GM23248 (cell line): ENCODE measurements at regions not wholly inside any gene's neighbourhood (a gene's known extent, or its start where the extent isn't known, plus 50 kb on each side); places are given as distances from the start of the nearest gene placed in this dataset.

Experiments used
- DNase-seq: peaks from one replicate; pipeline ENCODE4 v3.0.0-alpha.2; 2015
- H2AFZ ChIP-seq: fragments of 200-600 bp; sonication (generic); 2 replicates; pipeline ENCODE4 v1.6.1; 2016; ENCODE audit warnings: antibody characterized with exemption
- H3F3A ChIP-seq: fragments of 200-600 bp; sonication (generic); 2 replicates; pipeline ENCODE4 v1.6.1; 2016; ENCODE audit warnings: mild to moderate bottlenecking, antibody characterized with exemption, mixed run types; ENCODE audit not compliant: insufficient read depth
- H3K27ac ChIP-seq: fragments of 200-600 bp; sonication (generic); 2 replicates; pipeline ENCODE4 v1.5.1; 2016; ENCODE audit warnings: mild to moderate bottlenecking
- H3K27me3 ChIP-seq: fragments of 200-600 bp; sonication (generic); replicated peaks from 2 replicates; pipeline ENCODE4 v1.6.1; 2016; ENCODE audit warnings: mild to moderate bottlenecking; ENCODE audit not compliant: insufficient read depth
- H3K36me3 ChIP-seq: fragments of 200-600 bp; sonication (generic); 2 replicates; pipeline ENCODE4 v1.6.1; 2016; ENCODE audit warnings: low read depth, mild to moderate bottlenecking
- H3K4me1 ChIP-seq: fragments of 200-600 bp; sonication (generic); 2 replicates; pipeline ENCODE4 v1.6.1; 2016; ENCODE audit warnings: mild to moderate bottlenecking; ENCODE audit not compliant: insufficient read depth
- H3K4me2 ChIP-seq: fragments of 200-600 bp; sonication (generic); one replicate; pipeline ENCODE4 v1.6.1; 2016; ENCODE audit warnings: mild to moderate bottlenecking; ENCODE audit not compliant: unreplicated experiment
- H3K4me3 ChIP-seq: fragments of 200-600 bp; sonication (generic); 2 replicates; pipeline ENCODE4 v1.5.1; 2016; ENCODE audit warnings: mild to moderate bottlenecking
- H3K79me2 ChIP-seq: fragments of 200-600 bp; sonication (generic); 2 replicates; pipeline ENCODE4 v1.6.1; 2016; ENCODE audit warnings: mild to moderate bottlenecking; ENCODE audit not compliant: insufficient read depth
- H3K9ac ChIP-seq: fragments of 200-600 bp; sonication (generic); 2 replicates; pipeline ENCODE4 v1.6.1; 2016; ENCODE audit warnings: mild to moderate bottlenecking
- H3K9me2 ChIP-seq: fragments of 200-600 bp; sonication (generic); 2 replicates; pipeline ENCODE4 v1.6.1; 2016; ENCODE audit warnings: mixed run types, mild to moderate bottlenecking, moderate library complexity; ENCODE audit not compliant: insufficient read depth
- H3K9me3 ChIP-seq: fragments of 200-600 bp; sonication (generic); one replicate; pipeline ENCODE4 v1.6.1; 2017; ENCODE audit warnings: low read depth
- H4K20me1 ChIP-seq: fragments of 200-600 bp; sonication (generic); 2 replicates; pipeline ENCODE4 v1.6.0; 2016; ENCODE audit not compliant: insufficient read depth
- EZH2 ChIP-seq: fragments of 200-600 bp; sonication (generic); IDR thresholded peaks from 2 replicates; pipeline ENCODE4 v1.6.1; 2018; ENCODE audit warnings: antibody characterized with exemption, mild to moderate bottlenecking; ENCODE audit not compliant: insufficient read depth, poor library complexity, severe bottlenecking
- EZH2phosphoT487 ChIP-seq: fragments of 200-600 bp; sonication (generic); IDR thresholded peaks from 2 replicates; pipeline ENCODE4 v1.6.1; 2018; ENCODE audit warnings: antibody characterized with exemption, moderate library complexity, mild to moderate bottlenecking, low read depth; ENCODE audit not compliant: insufficient read depth
- WGBS, 2 experiments: methylation state at CpG; one replicate each; pipeline ENCODE4 v1.1.6; 2015 to 2017; ENCODE audit warnings: low lambda C conversion rate in 2 of 2, low coverage in 1 of 2; ENCODE audit errors: missing lambda C conversion rate in 2 of 2; 5-methylcytosine and 5-hydroxymethylcytosine counted together
- in situ Hi-C: fragments of 300-500 bp; cut with MboI; formaldehyde crosslinking; loops from 2 replicates; pipeline ENCODE4 v1.15.0; 2020

DNA sequence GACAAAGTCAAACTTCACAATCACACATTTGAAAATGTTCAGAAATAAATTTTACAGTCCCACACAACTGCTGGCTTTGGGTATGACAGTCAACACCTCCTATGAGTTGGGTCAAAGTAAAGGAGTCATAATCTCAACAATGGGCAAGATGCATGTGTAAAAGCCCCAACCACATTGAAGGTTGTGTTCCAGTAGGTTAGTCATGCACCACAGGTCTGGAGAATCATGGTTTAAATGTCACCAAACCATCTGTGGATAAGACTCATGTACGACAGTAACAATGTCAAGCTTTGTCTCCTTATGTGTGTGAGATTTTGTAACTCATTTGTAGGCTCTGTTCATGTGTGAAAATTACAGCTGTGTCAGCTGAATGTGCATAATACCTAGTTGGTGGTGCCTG is 1065.7 kb upstream of the AMELY start:
- Histone ChIP-seq H3F3A (no peaks in the 10 kb centered on the region), H3K27ac (no peak overlapping the region), H3K9me2 (no peaks in the 10 kb centered on the region), H3K4me1 (no peaks in the 10 kb centered on the region), H2AFZ (no peak overlapping the region), H3K9ac (no peak overlapping the region), H3K9me3 (no peaks in the 10 kb centered on the region), H3K4me3 (no peak overlapping the region), H4K20me1 (no peaks in the 10 kb centered on the region), H3K36me3 (no peaks in the 10 kb centered on the region), H3K79me2 (no peaks in the 10 kb centered on the region), H3K27me3 (no peaks in the 10 kb centered on the region), H3K4me2 (no peak overlapping the region)
- in situ Hi-C loops, result no loop called here
- 65 to 67% methylated on average over 1 of the region's 1 CpG for WGBS, 2 experiments
- no peak for TF ChIP-seq EZH2
- no peak for TF ChIP-seq EZH2phosphoT487
- DNase-seq, result no peak

- Histone ChIP-seq H3K9ac (no peak overlapping the region), H3K36me3 (no peaks in the 10 kb centered on the region), H3K4me3 (no peak overlapping the region), H2AFZ (no peak overlapping the region), H3K27me3 (no peaks in the 10 kb centered on the region), H4K20me1 (no peaks in the 10 kb centered on the region), H3K9me3 (no peaks in the 10 kb centered on the region), H3K79me2 (no peaks in the 10 kb centered on the region), H3K4me1 (no peaks in the 10 kb centered on the region), H3K27ac (no peak overlapping the region), H3K4me2 (no peak overlapping the region), H3F3A (no peaks in the 10 kb centered on the region), H3K9me2 (no peaks in the 10 kb centered on the region)
- in situ Hi-C loops, result no loop called here
- no peak for DNase-seq
- no peak for TF ChIP-seq EZH2phosphoT487
- no peak for TF ChIP-seq EZH2
- WGBS, 2 experiments, result 69 to 86% methylated on average over 2 of the region's 2 CpGs
Observed at GRCh38 chrY:7968293-7968692, 1056.7 kb upstream of the AMELY start.

DNA sequence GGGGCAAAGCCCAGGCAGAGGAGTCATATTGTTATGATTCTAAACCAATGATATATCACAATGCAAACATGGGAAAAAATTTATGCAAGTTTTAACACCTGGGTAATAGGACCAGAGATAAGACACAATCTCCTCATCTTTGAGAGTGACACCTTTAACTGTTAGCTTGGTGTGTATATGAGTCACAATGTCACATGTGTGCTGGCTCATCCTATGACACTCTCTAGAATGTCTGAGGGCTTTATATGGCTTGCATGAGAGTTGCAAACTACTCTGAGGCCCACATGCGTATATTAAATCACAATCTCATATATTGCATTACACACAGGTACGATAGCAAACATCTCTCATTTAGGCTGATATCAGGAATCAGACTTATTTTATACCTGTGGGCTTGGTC is 1055.4 kb upstream of the AMELY start:
- in situ Hi-C loops, result no loop called here
- no peaks in the 10 kb centered on the region for H3K36me3 ChIP-seq
- H3K9me2 ChIP-seq, result no peaks in the 10 kb centered on the region
- no peaks in the 10 kb centered on the region for H3K9me3 ChIP-seq
- H3K9ac ChIP-seq, result no peak overlapping the region
- no peak overlapping the region for H3K4me2 ChIP-seq
- no peaks in the 10 kb centered on the region for H3K27me3 ChIP-seq
- TF ChIP-seq EZH2phosphoT487, result no peak
- TF ChIP-seq EZH2, result no peak
- no peaks in the 10 kb centered on the region for H3F3A ChIP-seq
- no peaks in the 10 kb centered on the region for H3K4me1 ChIP-seq
- WGBS, 2 experiments, result 83 to 88% methylated on average over 2 of the region's 2 CpGs
- no peak for DNase-seq
- no peak overlapping the region for H3K27ac ChIP-seq
- H4K20me1 ChIP-seq, result no peaks in the 10 kb centered on the region
- H3K79me2 ChIP-seq, result no peaks in the 10 kb centered on the region
- no peak overlapping the region for H3K4me3 ChIP-seq
- no peak overlapping the region for H2AFZ ChIP-seq

- H3F3A ChIP-seq, result no peaks in the 10 kb centered on the region
- H3K9me2 ChIP-seq, result no peaks in the 10 kb centered on the region
- H3K9me3 ChIP-seq, result no peaks in the 10 kb centered on the region
- no peaks in the 10 kb centered on the region for H3K79me2 ChIP-seq
- no peak overlapping the region for H3K9ac ChIP-seq
- no peaks in the 10 kb centered on the region for H3K4me1 ChIP-seq
- no peak overlapping the region for H2AFZ ChIP-seq
- H3K4me2 ChIP-seq, result no peak overlapping the region
- no peak for DNase-seq
- in situ Hi-C loops, result no loop called here
- WGBS, 2 experiments, result 59 to 86% methylated on average over 3 of the region's 3 CpGs
- TF ChIP-seq EZH2, result no peak
- TF ChIP-seq EZH2phosphoT487, result no peak
- H3K36me3 ChIP-seq, result no peaks in the 10 kb centered on the region
- H3K27ac ChIP-seq, result no peak overlapping the region
- no peaks in the 10 kb centered on the region for H4K20me1 ChIP-seq
- H3K27me3 ChIP-seq, result no peaks in the 10 kb centered on the region
- H3K4me3 ChIP-seq, result no peak overlapping the region
Observed at GRCh38 chrY:7963393-7963792, 1051.8 kb upstream of the AMELY start.

DNA sequence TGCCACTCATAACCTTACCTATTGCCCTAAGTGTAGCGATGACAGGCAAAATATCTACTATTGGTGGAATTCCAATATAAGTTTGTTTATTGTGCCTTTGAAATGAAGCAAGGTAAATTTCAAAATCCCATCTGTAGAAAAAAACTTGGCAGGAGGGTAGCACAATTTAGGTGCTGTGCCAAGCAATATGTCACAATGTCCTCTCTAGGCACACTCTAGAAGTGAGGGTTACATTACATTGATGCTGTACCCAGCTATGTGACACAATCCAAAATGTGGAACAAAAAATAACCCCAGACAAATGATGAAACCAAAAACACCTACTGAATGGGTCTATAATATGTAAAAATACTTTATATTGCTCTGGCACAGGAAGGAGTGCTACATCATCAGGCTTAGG is 1050.8 kb upstream of the AMELY start:
- no peaks in the 10 kb centered on the region for H3K79me2 ChIP-seq
- no peaks in the 10 kb centered on the region for H3K9me3 ChIP-seq
- H3K27ac ChIP-seq, result no peak overlapping the region
- TF ChIP-seq EZH2, result no peak
- no peak for TF ChIP-seq EZH2phosphoT487
- in situ Hi-C loops, result no loop called here
- no peaks in the 10 kb centered on the region for H3K36me3 ChIP-seq
- DNase-seq, result no peak
- no peaks in the 10 kb centered on the region for H3K27me3 ChIP-seq
- 91 to 92% methylated on average over 1 of the region's 1 CpG for WGBS, 2 experiments
- no peak overlapping the region for H3K4me2 ChIP-seq
- no peaks in the 10 kb centered on the region for H3K4me1 ChIP-seq
- no peaks in the 10 kb centered on the region for H4K20me1 ChIP-seq
- no peak overlapping the region for H3K9ac ChIP-seq
- no peak overlapping the region for H2AFZ ChIP-seq
- no peaks in the 10 kb centered on the region for H3K9me2 ChIP-seq
- no peak overlapping the region for H3K4me3 ChIP-seq
- no peaks in the 10 kb centered on the region for H3F3A ChIP-seq
